GM12875 (cell line): ENCODE measurements at regions not wholly inside any gene's neighbourhood (a gene's known extent, or its start where the extent isn't known, plus 50 kb on each side); places are given as distances from the start of the nearest gene placed in this dataset.
"Not testable (repeated sequence)": the region's sequence is repeated elsewhere in the genome, so short reads cannot be mapped to it uniquely, and the experiment has no call there.

Source experiments
- H3K4me3 ChIP-seq: one replicate; pipeline ENCODE4 v1.5.1; 2011; ENCODE audit warnings: low read depth, low read length, control low read depth
- TF ChIP-seq, protein P1 (sequence below): IDR thresholded peaks from 2 replicates; pipeline ENCODE4 v1.5.1; 2011; ENCODE audit warnings: low read depth, mild to moderate bottlenecking, control low read depth, inconsistent platforms, low read length, moderate library complexity, borderline replicate concordance; ENCODE audit not compliant: insufficient read depth

DNA sequence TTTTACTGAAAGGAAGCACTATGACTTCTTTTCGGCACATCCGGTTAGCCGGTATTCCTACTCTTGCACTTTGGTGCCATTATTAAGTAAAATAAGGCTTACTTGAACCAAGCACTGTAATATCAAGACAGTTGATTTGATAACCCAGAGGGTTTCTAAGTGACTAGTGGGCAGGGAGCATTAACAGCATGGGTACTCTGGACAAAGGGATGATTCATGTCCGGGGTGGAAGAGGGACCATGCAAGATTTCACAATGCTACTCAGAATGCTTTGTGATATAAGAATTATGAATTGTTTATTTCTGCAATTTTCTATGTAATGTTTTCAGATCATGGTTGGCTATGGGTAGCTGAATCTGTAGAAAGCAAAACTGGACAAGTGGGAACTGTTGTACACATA lies 282.1 kb downstream of the TDRD3 start:
- TF ChIP-seq, protein P1, sequence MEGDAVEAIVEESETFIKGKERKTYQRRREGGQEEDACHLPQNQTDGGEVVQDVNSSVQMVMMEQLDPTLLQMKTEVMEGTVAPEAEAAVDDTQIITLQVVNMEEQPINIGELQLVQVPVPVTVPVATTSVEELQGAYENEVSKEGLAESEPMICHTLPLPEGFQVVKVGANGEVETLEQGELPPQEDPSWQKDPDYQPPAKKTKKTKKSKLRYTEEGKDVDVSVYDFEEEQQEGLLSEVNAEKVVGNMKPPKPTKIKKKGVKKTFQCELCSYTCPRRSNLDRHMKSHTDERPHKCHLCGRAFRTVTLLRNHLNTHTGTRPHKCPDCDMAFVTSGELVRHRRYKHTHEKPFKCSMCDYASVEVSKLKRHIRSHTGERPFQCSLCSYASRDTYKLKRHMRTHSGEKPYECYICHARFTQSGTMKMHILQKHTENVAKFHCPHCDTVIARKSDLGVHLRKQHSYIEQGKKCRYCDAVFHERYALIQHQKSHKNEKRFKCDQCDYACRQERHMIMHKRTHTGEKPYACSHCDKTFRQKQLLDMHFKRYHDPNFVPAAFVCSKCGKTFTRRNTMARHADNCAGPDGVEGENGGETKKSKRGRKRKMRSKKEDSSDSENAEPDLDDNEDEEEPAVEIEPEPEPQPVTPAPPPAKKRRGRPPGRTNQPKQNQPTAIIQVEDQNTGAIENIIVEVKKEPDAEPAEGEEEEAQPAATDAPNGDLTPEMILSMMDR, result no peak
- H3K4me3 ChIP-seq, result no peak overlapping the region

DNA sequence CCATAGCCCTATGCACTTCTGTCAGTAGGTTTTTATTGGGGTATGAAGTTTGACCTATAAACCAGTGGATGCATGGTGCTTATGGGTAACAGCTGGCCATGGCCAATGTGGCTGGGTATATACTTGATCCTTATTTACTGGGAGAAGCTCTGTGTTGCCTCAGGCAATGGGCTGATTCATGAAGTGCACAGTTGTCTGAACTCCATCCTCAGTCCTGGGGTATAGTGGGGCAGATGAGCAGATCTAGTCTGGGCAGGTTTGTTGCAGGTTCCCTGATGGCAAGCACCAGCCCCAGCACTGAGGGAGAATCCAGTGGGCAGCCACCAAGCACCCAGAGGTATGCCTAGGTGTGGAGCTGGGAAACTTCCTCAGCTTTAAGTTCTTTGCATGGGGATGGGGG lies 274.4 kb downstream of the TDRD3 start:
- TF ChIP-seq, protein P1, result no peak
- no peak overlapping the region for H3K4me3 ChIP-seq

DNA sequence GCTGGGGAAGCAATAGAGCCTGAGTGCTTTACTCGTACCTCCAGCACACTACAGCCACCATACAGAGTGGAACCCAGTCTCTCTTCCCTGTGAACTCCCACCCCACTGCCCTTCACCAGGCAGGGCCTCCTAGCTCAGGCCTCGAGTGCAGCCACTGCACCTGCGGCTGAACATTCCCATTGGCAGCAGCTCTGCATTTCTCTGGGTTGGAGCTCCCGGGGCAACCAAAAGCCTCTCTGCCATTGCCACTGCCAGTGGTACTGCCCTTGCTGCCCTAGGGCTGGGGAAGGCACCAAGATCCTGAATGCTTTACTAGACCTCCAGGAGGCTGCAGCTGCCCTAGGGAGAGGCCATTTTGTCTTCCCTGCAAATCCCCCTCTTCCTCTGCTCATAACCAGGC lies 266.8 kb downstream of the TDRD3 start:
- H3K4me3 ChIP-seq, result no peak overlapping the region
- TF ChIP-seq, protein P1, result no peak

DNA sequence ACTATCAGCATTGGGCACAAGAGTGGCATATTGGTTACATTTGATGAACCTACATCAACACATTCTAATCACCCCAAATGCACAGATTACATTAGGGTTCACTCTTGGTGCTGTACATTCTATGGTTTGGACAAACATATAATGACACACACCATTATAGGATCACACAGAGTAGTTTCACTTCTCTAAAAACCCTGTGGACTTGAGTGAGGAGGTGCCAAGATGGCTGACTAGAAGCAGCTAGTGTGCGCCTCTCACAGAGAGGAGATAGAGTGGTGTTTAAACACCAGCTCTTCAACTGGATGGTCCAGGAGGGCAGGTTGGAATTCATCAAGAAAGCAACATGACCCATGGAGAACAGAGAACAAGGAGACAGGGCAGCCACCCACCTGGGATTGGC lies 265.6 kb downstream of the TDRD3 start:
- TF ChIP-seq, protein P1, result no peak

DNA sequence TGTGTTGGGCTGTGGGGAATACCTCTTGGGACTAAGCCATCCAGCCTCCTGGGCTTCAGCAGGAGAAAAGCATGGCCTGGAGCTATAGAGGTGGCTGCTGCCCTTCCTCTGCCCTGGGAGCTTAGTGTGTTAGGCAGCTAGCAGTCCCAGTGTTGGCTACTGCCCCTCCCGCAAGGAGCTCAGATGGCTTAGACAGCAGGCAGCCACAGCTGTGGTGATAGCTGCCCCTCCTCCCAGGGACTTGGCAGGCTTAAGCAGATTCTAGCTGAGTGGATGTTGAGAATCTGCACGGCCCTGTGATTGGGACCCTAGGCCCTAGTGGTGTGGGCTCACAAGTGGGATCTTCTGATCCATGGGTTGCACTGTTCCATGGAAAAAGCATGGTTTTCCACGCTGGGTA lies 264.5 kb downstream of the TDRD3 start:
- no peak overlapping the region for H3K4me3 ChIP-seq
- TF ChIP-seq, protein P1, result no peak

More for the DNA sequence above, 265.6 kb downstream of the TDRD3 start:
- H3K4me3 ChIP-seq, result no peak overlapping the region

DNA sequence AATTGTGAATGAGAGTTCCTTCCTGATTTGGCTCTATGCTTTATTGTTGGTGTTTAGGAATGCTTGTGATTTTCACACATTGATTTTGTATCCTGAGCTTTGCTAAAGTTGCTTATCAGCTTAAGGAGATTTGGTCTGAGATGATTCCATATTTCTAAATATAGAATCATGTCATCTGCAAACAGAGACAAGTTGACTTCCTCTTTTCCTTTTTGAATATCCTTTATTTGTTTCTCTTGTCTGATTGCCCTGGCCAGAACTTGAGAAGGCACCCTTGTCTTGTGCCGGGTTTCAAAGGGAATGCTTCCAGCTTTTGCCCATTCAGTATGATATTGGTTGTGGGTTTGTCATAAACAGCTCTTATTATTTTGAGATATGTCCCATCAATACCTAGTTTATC lies 260.6 kb downstream of the TDRD3 start:
- H3K4me3 ChIP-seq, result not testable (repeated sequence)

DNA sequence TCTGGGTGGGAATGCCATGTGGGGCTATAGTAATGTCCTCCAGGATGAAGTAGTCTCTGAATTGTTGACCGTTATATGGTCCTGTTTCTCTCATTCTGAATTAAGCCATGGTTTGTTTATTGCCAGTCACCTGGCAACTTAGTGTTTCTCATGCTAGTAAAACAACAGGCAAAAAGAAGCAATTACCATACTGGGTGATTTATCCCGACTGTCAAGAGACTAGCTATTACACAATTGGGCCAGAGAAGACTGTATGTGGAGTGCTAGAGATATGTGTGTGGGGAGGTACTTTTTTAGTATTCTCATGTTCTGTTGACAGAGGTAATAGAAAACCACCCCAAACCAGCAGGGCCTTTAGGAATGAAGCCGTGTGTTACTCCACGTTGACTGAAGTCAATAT lies 258.2 kb downstream of the TDRD3 start:
- no peak overlapping the region for H3K4me3 ChIP-seq
- TF ChIP-seq, protein P1, result no peak

DNA sequence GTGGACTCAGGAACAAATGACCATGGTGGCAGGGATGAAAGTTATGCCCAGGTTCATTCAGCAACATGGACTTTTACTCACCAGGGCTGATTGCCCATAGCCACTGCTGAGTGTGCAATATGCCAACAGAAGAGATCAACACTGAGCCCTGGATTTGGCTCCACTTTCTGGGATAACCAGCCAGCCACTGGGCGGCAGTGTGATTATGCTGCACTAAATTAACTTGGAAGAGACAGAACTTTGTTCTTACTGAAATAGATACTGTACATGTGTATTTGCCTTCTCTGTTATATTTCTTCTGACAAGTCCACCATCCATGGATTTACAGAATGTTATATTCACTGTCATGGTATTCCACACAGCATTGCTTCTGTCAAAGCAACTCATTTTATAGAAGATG lies 257.4 kb downstream of the TDRD3 start:
- no peak overlapping the region for H3K4me3 ChIP-seq
- TF ChIP-seq, protein P1, result no peak
